ENCODE measurements at regions not wholly inside any gene's neighbourhood (a gene's known extent, or its start where the extent isn't known, plus 50 kb on each side); places are given as distances from the start of the nearest gene placed in this dataset.

GRCh38 chr1:228882041-228882770, 146.9 kb downstream of the RHOU start:
- Histone ChIP-seq H3K9me3 (ENCODE audit: insufficient read depth, low read depth) (no peaks in the 10 kb centered on the region), H3K4me1 (replicated peaks; ENCODE audit: insufficient read depth) (no peaks in the 10 kb centered on the region), H3K9me2 (ENCODE audit: insufficient read depth) (no peaks in the 10 kb centered on the region), H2AFZ (no peak overlapping the region), H3K4me2 (no peak overlapping the region), H4K20me1 (ENCODE audit: insufficient read depth) (no peaks in the 10 kb centered on the region), H3K79me2 (ENCODE audit: low read depth) (no peaks in the 10 kb centered on the region), H3K27me3 (ENCODE audit: insufficient read depth, low read depth) (peaks cover 53% of the 10 kb centered on the region), H3F3A (ENCODE audit: insufficient read depth, low read depth) (no peaks in the 10 kb centered on the region), H3K36me3 (ENCODE audit: low read depth) (no peaks in the 10 kb centered on the region), H3K4me3 (no peak overlapping the region), H3K27ac (no peak overlapping the region)
- POLR2A ChIA-PET (ENCODE audit: unreplicated experiment): no interaction called here
- CTCF ChIA-PET: no interaction called here
- no TSS peak for BruUV-seq (replicated peaks)
- no peak for DNase-seq
- intact Hi-C loops (cut with micrococcal nuclease; ENCODE audit: unreplicated experiment): no loop called here
- TF ChIP-seq CTCF (conservative IDR thresholded peaks at IDR 0.05): no peak
- no peak for TF ChIP-seq EZH2 (IDR thresholded peaks at IDR 0.05; ENCODE audit: low read depth)

GRCh38 chr1:228882771-228883450, 147.6 kb downstream of the RHOU start:
- CTCF ChIA-PET: no interaction called here
- Histone ChIP-seq H3K4me1 (replicated peaks; ENCODE audit: insufficient read depth) (no peaks in the 10 kb centered on the region), H3K9me3 (ENCODE audit: insufficient read depth, low read depth) (no peaks in the 10 kb centered on the region), H3K9me2 (ENCODE audit: insufficient read depth) (no peaks in the 10 kb centered on the region), H2AFZ (no peak overlapping the region), H3K36me3 (ENCODE audit: low read depth) (no peaks in the 10 kb centered on the region), H3K4me2 (no peak overlapping the region), H3K27me3 (ENCODE audit: insufficient read depth, low read depth) (peaks cover 54% of the 10 kb centered on the region), H3K79me2 (ENCODE audit: low read depth) (no peaks in the 10 kb centered on the region), H4K20me1 (ENCODE audit: insufficient read depth) (no peaks in the 10 kb centered on the region), H3K27ac (no peak overlapping the region), H3F3A (ENCODE audit: insufficient read depth, low read depth) (no peaks in the 10 kb centered on the region), H3K4me3 (no peak overlapping the region)
- no TSS peak for BruUV-seq (replicated peaks)
- no peak for DNase-seq
- intact Hi-C loops (cut with micrococcal nuclease; ENCODE audit: unreplicated experiment): no loop called here
- TF ChIP-seq CTCF (conservative IDR thresholded peaks at IDR 0.05) (no peak), EZH2 (IDR thresholded peaks at IDR 0.05; ENCODE audit: low read depth) (no peak)
- POLR2A ChIA-PET (ENCODE audit: unreplicated experiment): no interaction called here

- no peak overlapping the region for H3K4me2 ChIP-seq
- no peaks in the 10 kb centered on the region for H3K36me3 ChIP-seq (ENCODE audit: low read depth)
- no peaks in the 10 kb centered on the region for H3K79me2 ChIP-seq (ENCODE audit: low read depth)
- no peaks in the 10 kb centered on the region for H4K20me1 ChIP-seq (ENCODE audit: insufficient read depth)
- H2AFZ ChIP-seq: no peak overlapping the region
- H3K9me3 ChIP-seq (ENCODE audit: insufficient read depth, low read depth): no peaks in the 10 kb centered on the region
- ChIA-PET POLR2A (ENCODE audit: unreplicated experiment) (no interaction called here), CTCF (no interaction called here)
- H3K27ac ChIP-seq: no peak overlapping the region
- no TSS peak for BruUV-seq (replicated peaks)
- no peak for TF ChIP-seq CTCF (conservative IDR thresholded peaks at IDR 0.05)
- H3F3A ChIP-seq (ENCODE audit: insufficient read depth, low read depth): no peaks in the 10 kb centered on the region
- H3K9me2 ChIP-seq (ENCODE audit: insufficient read depth): no peaks in the 10 kb centered on the region
- DNase-seq: no peak
- H3K4me3 ChIP-seq: no peak overlapping the region
- H3K4me1 ChIP-seq (replicated peaks; ENCODE audit: insufficient read depth): no peaks in the 10 kb centered on the region
- intact Hi-C loops (cut with micrococcal nuclease; ENCODE audit: unreplicated experiment): no loop called here
- peaks cover 54% of the 10 kb centered on the region for H3K27me3 ChIP-seq (ENCODE audit: insufficient read depth, low read depth)
These were observed 148.3 kb downstream of the RHOU start for GRCh38 chr1:228883535-228883934.

All from PC-9 (cell line).